ENCODE measurements at regions not wholly inside any gene's neighbourhood (a gene's known extent, or its start where the extent isn't known, plus 50 kb on each side); places are given as distances from the start of the nearest gene placed in this dataset.
"Not testable (repeated sequence)": the region's sequence is repeated elsewhere in the genome, so short reads cannot be mapped to it uniquely, and the experiment has no call there.

DNA sequence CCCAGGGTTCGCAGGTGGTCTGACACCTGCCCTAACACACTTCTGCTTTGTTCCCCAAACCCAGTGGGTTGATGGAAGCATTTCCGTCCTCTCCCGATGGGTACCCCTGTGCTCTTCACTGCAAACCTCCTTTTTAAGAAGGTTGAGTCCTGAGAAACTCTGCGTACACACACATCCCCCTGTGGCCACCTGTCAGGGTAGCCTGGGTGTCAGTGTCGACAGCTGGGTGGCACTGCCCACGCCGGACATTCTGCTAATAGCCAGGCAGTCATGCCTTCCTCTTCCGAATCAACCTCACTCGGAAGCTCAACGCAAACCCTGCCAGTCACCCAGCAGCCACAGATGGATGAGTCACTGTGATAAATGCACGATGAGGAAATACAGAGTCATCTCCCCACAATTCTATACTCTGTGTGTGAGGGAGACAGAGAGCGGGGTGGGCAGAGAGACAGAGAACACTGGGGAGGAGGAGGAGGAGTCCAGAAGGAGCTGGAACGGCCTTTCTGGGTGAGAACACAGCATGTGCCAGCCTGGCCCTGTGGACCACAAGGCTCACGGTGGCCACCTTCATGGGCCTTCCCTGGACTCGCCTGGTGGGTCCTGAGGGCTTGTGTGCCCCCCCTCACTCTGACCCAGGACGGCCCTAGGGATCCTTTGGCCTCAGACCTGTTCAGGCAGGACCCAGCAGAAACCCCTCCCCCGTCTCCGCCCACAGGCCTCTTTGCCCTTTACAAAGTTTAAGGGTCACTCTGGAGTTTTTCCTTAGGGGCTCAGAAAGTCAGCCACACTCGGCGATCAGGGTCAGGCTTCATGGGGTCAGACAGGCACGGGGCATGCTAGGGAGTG lies 4477.7 kb upstream of the TPTE start:
- H3K4me3 ChIP-seq (ENCODE audit: low read depth, low read length); in situ Hi-C loops (cut with HindIII; ENCODE audit: low pct_ligation_motif_present, low sequenced_read_pairs); H3K27ac ChIP-seq; H3K36me3 ChIP-seq (replicated peaks); H3K27me3 ChIP-seq (replicated peaks): not testable (repeated sequence)
- peak; percentile 10 for DNase-seq

GRCh38 chr21:6044695-6045094 lies 4476.7 kb upstream of the TPTE start:
- in situ Hi-C loops (cut with HindIII; ENCODE audit: low pct_ligation_motif_present, low sequenced_read_pairs), result not testable (repeated sequence)

DNA sequence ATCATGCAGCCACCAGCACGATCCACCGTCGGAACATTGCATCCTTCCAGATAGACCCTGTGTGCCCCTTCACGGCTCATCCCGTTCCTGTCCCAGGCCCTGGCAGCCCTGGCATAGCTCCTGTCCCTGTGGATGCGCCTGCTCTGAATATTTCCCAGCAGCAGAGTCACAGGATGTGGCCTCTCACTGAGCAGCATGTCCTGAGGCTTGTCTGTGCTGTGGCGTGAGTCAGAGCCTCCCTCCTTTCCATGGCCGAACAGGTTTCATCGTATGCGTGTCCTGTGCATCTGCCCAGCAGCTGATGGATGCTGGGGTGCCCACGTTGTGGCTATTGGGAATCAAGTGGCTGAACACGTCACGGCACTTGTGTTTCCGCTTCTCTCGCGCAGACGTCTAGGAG lies 4471.5 kb upstream of the TPTE start:
- H3K4me3 ChIP-seq (ENCODE audit: low read depth, low read length); H3K36me3 ChIP-seq (replicated peaks); in situ Hi-C loops (cut with HindIII; ENCODE audit: low pct_ligation_motif_present, low sequenced_read_pairs); H3K27me3 ChIP-seq (replicated peaks); DNase-seq; H3K27ac ChIP-seq: not testable (repeated sequence)

More at GRCh38 chr21:6044695-6045094, 4476.7 kb upstream of the TPTE start:
- not testable (repeated sequence) for DNase-seq; H3K27me3 ChIP-seq (replicated peaks); H3K27ac ChIP-seq; H3K4me3 ChIP-seq (ENCODE audit: low read depth, low read length); H3K36me3 ChIP-seq (replicated peaks)

GRCh38 chr21:6052109-6052508 lies 4469.3 kb upstream of the TPTE start:
- DNase-seq; H3K4me3 ChIP-seq (ENCODE audit: low read depth, low read length); H3K27me3 ChIP-seq (replicated peaks); in situ Hi-C loops (cut with HindIII; ENCODE audit: low pct_ligation_motif_present, low sequenced_read_pairs); H3K27ac ChIP-seq; H3K36me3 ChIP-seq (replicated peaks): not testable (repeated sequence)

DNA sequence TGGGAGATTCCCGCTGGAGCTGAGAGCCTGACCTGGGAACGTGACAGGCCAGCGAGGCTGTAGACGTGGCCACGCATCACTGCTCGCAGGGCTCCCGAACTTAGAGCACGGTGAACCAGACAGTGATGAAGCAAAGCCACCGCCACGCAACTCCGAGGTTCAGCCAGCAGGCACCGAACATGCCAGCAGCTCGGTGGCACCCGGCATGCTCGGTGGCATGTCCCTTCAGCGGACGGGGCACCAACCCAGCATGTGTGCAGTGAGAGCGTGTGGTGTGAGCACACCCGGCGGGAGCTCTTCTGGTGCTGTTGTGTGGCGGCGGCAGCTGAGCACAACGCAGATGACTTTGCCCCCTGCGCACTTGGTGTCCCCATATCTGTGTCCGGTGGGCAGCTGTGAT lies 4468.2 kb upstream of the TPTE start:
- H3K27me3 ChIP-seq (replicated peaks); H3K36me3 ChIP-seq (replicated peaks); H3K27ac ChIP-seq; in situ Hi-C loops (cut with HindIII; ENCODE audit: low pct_ligation_motif_present, low sequenced_read_pairs); H3K4me3 ChIP-seq (ENCODE audit: low read depth, low read length); DNase-seq: not testable (repeated sequence)

DNA sequence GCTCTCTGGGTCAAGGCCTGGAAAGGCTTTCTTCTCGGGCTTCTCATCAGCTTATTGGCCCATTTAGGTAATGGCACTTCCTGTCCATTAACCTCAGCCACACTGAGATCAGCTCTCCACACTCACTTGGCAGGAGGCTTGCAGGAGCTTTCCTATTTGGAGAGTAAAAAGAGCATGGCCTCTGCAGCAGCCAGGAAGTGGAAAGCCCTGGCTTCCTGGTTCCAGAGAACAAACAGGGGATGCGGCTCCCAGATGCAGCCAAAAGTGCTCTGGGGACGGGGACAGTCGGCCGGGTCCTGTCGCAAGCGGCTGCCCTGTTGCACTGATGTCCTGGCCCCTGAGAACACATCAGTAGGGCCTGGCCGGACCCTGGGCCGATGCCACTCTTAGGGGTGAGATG lies 4462.4 kb upstream of the TPTE start:
- H3K4me3 ChIP-seq (ENCODE audit: low read depth, low read length); in situ Hi-C loops (cut with HindIII; ENCODE audit: low pct_ligation_motif_present, low sequenced_read_pairs): not testable (repeated sequence)

GRCh38 chr21:6060054-6060681 lies 4461.2 kb upstream of the TPTE start:
- DNase-seq; H3K27me3 ChIP-seq (replicated peaks); H3K27ac ChIP-seq; H3K4me3 ChIP-seq (ENCODE audit: low read depth, low read length); H3K36me3 ChIP-seq (replicated peaks); in situ Hi-C loops (cut with HindIII; ENCODE audit: low pct_ligation_motif_present, low sequenced_read_pairs): not testable (repeated sequence)

More for the DNA sequence above, 4462.4 kb upstream of the TPTE start:
- not testable (repeated sequence) for H3K27ac ChIP-seq; DNase-seq; H3K36me3 ChIP-seq (replicated peaks); H3K27me3 ChIP-seq (replicated peaks)

DNA sequence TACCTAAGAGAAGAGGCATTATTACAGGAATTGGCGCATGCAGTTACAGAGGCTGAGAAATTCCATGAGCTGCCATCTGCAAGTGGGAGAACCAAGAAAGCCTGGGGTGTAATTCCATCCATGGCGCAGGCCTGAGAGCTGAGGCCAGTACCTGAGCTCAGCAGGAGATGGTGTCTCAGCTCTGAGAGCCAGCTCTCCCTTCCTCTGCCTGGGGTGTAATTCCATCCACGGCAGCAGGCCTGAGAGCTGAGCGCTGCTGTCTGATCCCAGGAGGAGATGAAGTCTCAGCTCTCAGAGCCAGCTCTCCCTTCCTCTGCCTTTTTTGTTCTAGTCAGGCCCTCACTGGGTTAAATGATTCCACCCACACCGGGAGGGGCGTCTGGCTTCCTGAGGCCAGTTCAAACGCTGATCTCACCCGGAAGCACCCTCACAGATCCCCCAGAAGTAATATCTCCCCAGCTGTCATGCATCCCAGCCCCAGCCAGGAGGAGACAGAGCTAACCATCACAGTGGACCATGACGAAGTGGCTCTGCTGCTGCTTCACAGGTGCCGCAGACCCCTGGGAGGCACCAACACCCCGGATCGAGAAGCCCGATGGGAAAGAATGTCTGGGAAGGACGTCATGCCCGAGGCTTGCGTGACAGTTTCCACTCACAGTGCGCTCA lies 4454.9 kb upstream of the TPTE start:
- DNase-seq; H3K27me3 ChIP-seq (replicated peaks); in situ Hi-C loops (cut with HindIII; ENCODE audit: low pct_ligation_motif_present, low sequenced_read_pairs); H3K4me3 ChIP-seq (ENCODE audit: low read depth, low read length); H3K36me3 ChIP-seq (replicated peaks); H3K27ac ChIP-seq: not testable (repeated sequence)

GRCh38 chr21:6068098-6068831 lies 4453.1 kb upstream of the TPTE start:
- H3K36me3 ChIP-seq (replicated peaks); H3K27me3 ChIP-seq (replicated peaks); in situ Hi-C loops (cut with HindIII; ENCODE audit: low pct_ligation_motif_present, low sequenced_read_pairs); DNase-seq; H3K27ac ChIP-seq; H3K4me3 ChIP-seq (ENCODE audit: low read depth, low read length): not testable (repeated sequence)

DNA sequence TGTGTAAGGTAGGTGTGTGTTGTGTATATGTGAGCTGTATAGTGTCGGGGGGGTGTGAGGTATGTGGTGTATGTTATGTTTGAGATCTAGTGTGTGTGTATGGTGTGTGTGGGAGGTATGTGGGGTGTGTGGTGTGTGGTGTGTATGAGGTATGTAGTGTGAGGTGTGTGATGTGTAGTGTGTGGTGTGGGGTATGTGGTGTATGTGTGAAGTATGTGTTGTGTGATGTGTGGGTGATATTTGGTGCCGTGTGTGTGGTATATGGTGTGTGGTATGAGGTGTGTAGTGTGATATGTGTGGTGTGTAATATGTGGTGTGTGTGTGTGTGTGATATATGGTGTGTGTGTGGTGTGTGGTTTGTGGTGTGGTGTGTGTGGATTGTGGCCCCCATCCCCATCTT lies 4451.2 kb upstream of the TPTE start:
- in situ Hi-C loops (cut with HindIII; ENCODE audit: low pct_ligation_motif_present, low sequenced_read_pairs); H3K27ac ChIP-seq; DNase-seq; H3K4me3 ChIP-seq (ENCODE audit: low read depth, low read length); H3K36me3 ChIP-seq (replicated peaks); H3K27me3 ChIP-seq (replicated peaks): not testable (repeated sequence)

DNA sequence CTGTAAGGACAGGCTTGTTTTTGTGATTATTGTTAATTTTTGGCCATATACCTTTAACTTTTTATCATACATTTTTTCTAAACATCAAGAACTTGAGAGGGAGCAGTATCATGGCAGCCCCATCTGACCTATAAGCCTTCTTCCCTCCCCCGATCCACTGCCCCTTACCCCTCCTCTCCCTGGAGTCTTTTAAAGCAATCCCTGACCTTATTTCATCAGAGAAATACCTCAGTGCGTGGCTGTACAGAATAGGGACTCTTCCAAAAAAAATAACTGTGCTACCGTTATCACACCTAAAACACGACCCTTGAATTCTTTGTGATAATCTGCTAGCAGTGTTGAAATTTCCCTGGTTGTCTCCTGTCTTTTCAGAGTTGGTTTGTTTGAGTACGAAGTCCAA lies 4448.7 kb upstream of the TPTE start:
- in situ Hi-C loops (cut with HindIII; ENCODE audit: low pct_ligation_motif_present, low sequenced_read_pairs); H3K4me3 ChIP-seq (ENCODE audit: low read depth, low read length); H3K36me3 ChIP-seq (replicated peaks); H3K27ac ChIP-seq; DNase-seq; H3K27me3 ChIP-seq (replicated peaks): not testable (repeated sequence)

DNA sequence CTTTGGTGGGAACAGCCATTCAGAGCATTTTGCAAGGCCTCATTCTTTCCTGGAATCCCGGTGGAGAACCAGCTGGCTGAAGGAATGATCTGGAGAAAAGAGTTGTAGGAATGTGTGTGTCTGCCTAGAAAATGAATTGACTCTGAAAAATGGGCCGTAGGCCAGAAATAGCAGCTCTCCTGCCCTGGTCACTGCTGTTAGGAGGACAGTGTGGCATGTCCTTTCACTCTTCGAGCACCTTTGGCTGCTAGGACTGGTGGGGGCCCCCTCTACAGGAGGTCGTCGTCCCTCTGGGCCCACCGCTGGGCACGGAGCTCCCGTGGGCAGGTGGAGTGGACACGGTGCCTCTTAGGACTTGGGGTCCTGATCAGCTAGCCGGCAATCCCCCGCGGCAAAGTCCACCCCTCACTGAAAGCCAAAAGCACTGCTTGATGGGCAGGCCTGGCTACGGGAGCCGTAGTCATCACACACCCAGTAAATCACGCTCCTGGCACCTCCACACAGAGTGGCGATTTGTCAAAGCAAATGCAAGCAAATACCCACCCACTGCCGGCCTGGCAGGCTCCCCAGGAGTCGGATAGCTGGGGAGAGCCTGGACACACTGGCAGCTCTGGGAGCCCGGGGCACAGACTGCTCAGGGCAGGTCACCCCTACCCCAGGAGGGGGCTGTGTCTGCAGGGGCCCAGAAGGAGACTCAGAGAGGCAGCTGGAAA lies 4447.2 kb upstream of the TPTE start:
- H3K27ac ChIP-seq; H3K27me3 ChIP-seq (replicated peaks); H3K4me3 ChIP-seq (ENCODE audit: low read depth, low read length); DNase-seq; in situ Hi-C loops (cut with HindIII; ENCODE audit: low pct_ligation_motif_present, low sequenced_read_pairs); H3K36me3 ChIP-seq (replicated peaks): not testable (repeated sequence)

DNA sequence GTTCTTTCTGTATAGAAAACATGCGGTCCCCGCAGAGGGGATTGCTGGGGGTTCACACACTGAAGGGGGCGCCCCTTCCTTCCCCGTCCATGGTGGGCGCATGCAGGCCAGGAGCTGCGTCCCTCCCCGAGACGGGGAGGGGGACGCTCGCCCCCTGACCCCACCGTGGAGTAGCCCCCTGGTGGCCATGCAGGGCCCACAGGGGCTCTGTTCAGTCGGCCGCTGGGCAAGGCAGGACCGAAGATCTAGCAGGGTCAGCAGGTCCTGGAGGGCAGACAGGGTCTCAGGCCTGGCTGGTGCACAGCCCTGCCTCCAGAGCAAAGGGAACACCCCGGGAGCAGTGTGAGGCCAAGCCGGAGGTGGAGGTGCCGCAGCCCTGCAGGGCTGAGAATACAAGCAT lies 4446.4 kb upstream of the TPTE start:
- DNase-seq; H3K27ac ChIP-seq; in situ Hi-C loops (cut with HindIII; ENCODE audit: low pct_ligation_motif_present, low sequenced_read_pairs); H3K36me3 ChIP-seq (replicated peaks); H3K4me3 ChIP-seq (ENCODE audit: low read depth, low read length); H3K27me3 ChIP-seq (replicated peaks): not testable (repeated sequence)
